AG09319 (cell line): ENCODE measurements at regions not wholly inside any gene's neighbourhood (a gene's known extent, or its start where the extent isn't known, plus 50 kb on each side); places are given as distances from the start of the nearest gene placed in this dataset.
A peak's percentile ranks its signal among the peaks of the same experiment; 100 is the strongest.
"Not testable (repeated sequence)": the region's sequence is repeated elsewhere in the genome, so short reads cannot be mapped to it uniquely, and the experiment has no call there.

Experiments used
- DNase-seq: peaks from one replicate; pipeline ENCODE4 v3.0.0-alpha.2; 2010; ENCODE audit warnings: low read depth; ENCODE audit errors: extremely low read depth
- CTCF ChIP-seq: IDR thresholded peaks from 2 replicates; pipeline ENCODE4 v1.5.1; 2011; ENCODE audit warnings: low read depth, mild to moderate bottlenecking, inconsistent platforms, low read length, moderate library complexity

- TF ChIP-seq CTCF: no peak
- peak; percentile 30 for DNase-seq
Measured at GRCh38 chr20:5696011-5696559, 54.1 kb upstream of the SHLD1 start.

DNA sequence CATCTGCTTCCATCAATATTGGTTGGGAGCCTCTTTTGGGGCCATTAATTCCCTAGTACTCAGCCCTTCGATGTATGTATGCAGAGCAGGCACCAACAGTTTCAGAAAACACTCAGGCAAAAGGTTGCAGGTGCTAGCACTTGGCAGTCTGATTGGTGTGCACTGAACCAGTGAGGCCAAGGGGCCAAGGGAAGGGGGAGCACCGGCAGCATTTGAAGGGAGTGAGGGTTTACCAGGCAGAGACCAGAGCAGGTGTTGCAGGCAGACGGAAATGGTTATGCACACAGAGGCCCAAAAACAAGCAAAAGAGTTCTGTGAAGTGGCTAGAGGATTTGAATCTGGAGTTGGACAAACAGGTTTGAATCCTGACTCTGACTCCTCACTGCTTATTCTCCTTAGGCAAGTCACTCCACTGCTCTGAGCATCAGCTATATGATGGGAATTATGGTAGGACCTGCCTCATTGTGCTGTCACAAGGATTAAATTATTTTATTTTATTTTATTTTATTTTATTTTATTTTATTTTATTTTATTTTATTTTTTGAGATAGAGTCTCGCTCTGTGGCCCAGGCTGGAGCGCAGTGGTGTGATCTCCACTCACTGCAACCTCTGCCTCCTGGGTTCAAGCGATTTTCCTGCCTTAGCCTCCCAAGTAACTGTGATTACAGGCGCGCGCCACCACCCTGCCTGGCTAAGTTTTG is 58.1 kb upstream of the SHLD1 start:
- DNase-seq: no peak

GRCh38 chr20:5689463-5689862 is 60.7 kb upstream of the SHLD1 start:
- TF ChIP-seq CTCF: no peak
- DNase-seq: no peak

More for the DNA sequence above, 58.1 kb upstream of the SHLD1 start:
- no peak for TF ChIP-seq CTCF

- no peak for DNase-seq
- TF ChIP-seq CTCF: no peak
Measured at GRCh38 chr20:5688431-5688972, 61.7 kb upstream of the SHLD1 start.

DNA sequence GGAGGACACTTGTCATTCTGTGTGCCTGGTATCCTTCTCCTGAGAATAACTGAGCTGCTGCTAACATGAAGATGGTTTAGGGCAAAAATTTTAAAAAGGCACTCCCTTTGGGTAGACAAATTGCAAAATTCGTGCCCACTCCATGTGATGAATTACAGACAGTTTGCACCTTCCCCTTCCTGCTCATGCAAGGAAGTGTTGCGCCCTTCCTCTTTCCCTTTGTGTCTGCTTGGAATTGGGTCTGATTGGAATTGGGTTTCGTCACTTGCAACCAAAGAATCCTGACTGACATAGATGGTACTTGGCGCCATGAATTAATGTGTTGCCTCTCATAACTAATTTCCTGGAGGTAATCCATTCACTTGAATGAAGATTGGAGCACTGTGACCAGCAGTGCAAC is 62.3 kb upstream of the SHLD1 start:
- no peak for TF ChIP-seq CTCF
- DNase-seq: no peak

GRCh38 chr20:5686384-5687105 is 63.7 kb upstream of the SHLD1 start:
- TF ChIP-seq CTCF: no peak
- DNase-seq: no peak

GRCh38 chr20:5682556-5682955 is 67.6 kb upstream of the SHLD1 start:
- DNase-seq: not testable (repeated sequence)
